ENCODE measurements at regions not wholly inside any gene's neighbourhood (a gene's known extent, or its start where the extent isn't known, plus 50 kb on each side); places are given as distances from the start of the nearest gene placed in this dataset.

DNA sequence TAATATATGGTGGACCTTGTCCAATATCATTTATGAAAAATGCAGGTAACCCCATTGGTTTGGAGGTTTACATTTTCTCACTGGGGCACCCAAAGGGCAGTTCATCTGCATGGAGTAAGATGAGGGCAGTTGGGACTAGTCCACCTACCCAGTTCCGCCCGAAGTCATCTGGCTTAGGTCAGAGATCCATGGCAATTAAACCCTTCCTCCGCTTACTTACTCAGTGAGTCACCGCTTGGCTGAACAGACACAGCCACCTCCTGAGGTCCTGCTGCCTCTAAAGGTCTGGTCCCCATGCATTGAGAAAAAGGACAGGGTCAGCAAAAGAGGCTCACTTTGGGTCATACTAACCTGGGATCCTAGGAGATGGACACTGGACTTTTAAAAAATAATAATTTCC, 102.9 kb upstream of the PRL start:
- no peak for DNase-seq (ENCODE audit: low spot score)
- TF ChIP-seq, protein P1, sequence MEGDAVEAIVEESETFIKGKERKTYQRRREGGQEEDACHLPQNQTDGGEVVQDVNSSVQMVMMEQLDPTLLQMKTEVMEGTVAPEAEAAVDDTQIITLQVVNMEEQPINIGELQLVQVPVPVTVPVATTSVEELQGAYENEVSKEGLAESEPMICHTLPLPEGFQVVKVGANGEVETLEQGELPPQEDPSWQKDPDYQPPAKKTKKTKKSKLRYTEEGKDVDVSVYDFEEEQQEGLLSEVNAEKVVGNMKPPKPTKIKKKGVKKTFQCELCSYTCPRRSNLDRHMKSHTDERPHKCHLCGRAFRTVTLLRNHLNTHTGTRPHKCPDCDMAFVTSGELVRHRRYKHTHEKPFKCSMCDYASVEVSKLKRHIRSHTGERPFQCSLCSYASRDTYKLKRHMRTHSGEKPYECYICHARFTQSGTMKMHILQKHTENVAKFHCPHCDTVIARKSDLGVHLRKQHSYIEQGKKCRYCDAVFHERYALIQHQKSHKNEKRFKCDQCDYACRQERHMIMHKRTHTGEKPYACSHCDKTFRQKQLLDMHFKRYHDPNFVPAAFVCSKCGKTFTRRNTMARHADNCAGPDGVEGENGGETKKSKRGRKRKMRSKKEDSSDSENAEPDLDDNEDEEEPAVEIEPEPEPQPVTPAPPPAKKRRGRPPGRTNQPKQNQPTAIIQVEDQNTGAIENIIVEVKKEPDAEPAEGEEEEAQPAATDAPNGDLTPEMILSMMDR (IDR thresholded peaks at IDR 0.05; ENCODE audit: extremely low read depth, missing control alignments): no peak

DNA sequence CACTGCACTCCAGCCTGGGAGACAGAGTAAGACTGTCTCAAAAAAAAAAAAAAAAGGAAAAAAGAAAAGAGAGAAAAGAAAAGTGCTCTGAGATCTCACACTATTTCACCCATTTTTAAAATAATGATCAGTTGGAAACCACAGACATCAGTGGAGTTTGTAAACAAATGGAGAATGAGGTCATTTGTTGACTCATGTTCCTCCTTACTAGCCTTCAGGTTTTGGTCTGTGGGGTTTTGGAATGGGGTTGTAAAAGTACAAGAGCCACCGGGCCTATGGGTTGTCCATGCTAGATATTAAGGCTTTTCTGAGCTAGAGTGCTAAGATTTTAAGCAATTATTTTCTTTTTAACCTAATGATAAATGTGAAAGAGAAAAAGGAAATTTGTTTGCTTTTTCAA, 104.4 kb upstream of the PRL start:
- no peak for DNase-seq (ENCODE audit: low spot score)

DNA sequence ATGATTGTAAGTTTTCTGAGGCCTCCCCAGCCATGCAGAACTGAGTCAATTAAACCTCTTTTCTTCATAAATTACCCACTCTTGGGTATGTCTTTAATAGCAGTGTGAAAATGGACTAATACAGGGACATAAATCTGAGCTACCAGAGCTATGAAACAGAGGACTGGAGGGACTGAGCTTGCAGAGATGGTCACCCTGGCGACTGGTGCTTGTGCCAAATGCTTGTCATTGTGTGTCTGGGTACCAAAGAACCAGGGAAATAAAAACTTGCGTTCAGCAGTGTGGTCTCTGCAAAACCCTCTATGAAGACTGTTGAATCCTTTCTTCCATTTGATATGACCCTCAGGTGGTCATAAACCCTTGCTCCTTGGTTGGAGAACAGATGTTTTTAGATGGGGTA, 105.1 kb upstream of the PRL start:
- TF ChIP-seq, protein P1 (IDR thresholded peaks at IDR 0.05; ENCODE audit: extremely low read depth, missing control alignments): no peak
- no peak for DNase-seq (ENCODE audit: low spot score)

More for the DNA sequence above, 104.4 kb upstream of the PRL start:
- TF ChIP-seq, protein P1 (IDR thresholded peaks at IDR 0.05; ENCODE audit: extremely low read depth, missing control alignments): no peak

DNA sequence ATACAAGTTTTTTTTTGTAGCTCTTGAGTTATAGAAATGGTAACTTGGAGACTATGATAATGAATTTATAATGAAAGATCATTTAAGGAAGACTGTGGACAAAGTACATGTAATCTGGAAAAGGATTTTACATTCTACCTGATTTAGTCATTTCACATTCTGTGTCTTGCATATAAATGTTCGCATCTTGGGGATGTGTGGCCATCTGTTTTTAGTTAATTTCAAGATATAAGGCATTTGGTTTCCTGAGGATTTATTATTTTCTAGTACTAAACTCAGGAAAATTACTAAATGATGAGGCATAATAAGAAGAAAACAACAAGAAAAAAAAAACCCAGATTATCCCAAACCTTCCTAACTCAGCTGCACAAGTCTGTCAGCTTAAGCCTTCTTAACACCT, 112.7 kb upstream of the PRL start:
- TF ChIP-seq, protein P1 (IDR thresholded peaks at IDR 0.05; ENCODE audit: extremely low read depth, missing control alignments): no peak
- no peak for DNase-seq (ENCODE audit: low spot score)

DNA sequence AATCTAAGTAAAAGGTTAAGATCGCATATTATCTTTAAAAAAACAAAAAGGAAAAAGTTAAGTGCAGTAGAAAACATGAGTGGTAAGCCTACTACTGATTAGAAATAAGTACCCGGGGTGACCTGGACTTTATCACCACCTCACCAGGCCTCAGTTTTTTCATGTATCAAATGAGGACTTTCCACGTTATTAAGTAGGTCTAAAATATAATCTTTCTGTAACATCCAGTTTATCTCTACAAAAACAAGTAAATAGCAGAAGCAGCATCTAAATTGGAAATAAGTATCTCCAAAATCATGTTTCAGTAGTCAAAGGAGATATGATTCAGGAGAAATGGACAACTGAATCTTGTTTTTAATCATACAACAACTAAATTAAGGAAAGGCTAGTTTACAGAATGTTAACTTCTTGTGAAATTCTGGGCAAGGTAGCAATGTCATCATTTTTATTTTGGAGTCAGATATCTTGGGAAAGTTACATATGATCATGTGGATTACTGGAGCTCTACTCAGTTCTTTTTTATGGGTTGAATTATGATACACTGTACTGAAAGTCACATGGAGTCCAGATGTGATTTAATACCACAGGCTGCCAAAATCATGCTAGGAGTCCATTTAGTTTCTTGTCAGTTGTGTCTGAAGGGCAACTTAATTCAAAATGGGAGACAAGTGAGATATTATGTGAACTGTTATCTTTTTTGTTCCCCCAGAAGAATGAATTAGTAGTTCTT, 114.7 kb upstream of the PRL start:
- no peak for DNase-seq (ENCODE audit: low spot score)
- TF ChIP-seq, protein P1 (IDR thresholded peaks at IDR 0.05; ENCODE audit: extremely low read depth, missing control alignments): no peak

DNA sequence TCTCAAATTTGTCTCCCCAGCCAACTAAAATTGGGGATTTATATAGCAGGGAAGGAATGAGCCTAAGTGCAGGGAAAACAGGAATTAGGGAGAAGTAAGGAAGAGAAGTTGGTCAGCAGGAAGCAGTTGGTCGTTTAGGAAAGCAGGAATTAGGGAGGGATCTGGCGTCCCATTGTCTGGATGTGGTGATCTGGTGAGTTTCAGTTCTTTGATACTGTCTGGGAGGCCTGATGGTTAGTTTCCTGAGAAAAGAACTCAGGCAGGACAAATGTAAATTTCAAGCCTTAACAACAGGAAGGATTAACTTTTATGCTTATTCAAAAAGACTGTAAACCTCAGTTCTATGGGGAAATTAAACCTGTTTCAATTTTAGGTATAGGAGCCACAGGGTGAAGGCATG, 116.2 kb upstream of the PRL start:
- DNase-seq (ENCODE audit: low spot score): no peak
- TF ChIP-seq, protein P1 (IDR thresholded peaks at IDR 0.05; ENCODE audit: extremely low read depth, missing control alignments): no peak

DNA sequence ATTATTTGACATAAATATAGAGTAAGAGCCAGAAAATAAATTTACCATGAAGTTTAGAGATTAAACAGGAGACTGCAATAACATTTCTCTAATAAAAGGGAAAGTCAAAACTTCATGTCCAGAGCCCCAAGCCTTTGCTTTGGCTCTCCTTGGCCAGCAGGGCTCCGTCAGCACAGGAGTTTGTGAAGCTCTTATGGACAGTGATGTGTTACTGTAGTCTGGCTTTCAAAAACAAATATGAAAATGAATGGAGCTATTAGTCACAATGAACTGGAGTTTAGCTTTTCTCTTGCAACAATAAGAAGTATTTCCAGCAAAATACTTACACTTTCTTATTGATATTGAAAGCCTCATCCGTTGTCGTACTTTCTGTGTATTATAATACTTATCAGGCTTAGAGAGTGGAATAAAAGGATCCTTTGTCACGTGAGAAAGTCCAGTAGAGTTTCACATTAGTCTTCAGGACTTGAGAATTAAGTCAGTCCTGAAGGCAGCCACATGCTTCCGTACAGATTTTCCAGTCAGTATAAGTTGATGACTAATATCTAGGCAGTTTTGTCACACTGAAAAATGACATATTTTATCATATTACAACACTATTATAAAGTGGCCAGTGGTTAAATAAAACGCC, 117.0 kb upstream of the PRL start:
- TF ChIP-seq, protein P1 (IDR thresholded peaks at IDR 0.05; ENCODE audit: extremely low read depth, missing control alignments): no peak
- DNase-seq (ENCODE audit: low spot score): no peak

All from GM20000 (cell line).